Prostate gland (tissue), 2 donors: ENCODE measurements at regions not wholly inside any gene's neighbourhood (a gene's known extent, or its start where the extent isn't known, plus 50 kb on each side); places are given as distances from the start of the nearest gene placed in this dataset.

Source experiments
- POLR2A ChIP-seq: fragments of 450-650 bp; IDR thresholded peaks from one replicate; pipeline ENCODE4 v1.6.1; 2016; ENCODE audit warnings: antibody characterized with exemption, mild to moderate bottlenecking
- POLR2AphosphoS5 ChIP-seq: sonication (generic); formaldehyde crosslinking; IDR thresholded peaks from one replicate; pipeline ENCODE4 v1.6.1; 2017; ENCODE audit warnings: antibody characterized with exemption
- TF ChIP-seq, protein P1 (sequence below), 4 experiments: fragments of 200-600 bp in 2 of 4; fragments of 450-650 bp in 2 of 4; sonication (generic) in 2 of 4; IDR thresholded peaks; 1 replicate in 3 of 4; 2 replicates in 1 of 4; pipeline ENCODE4 v1.5.1; 2016 to 2019; ENCODE audit warnings: antibody characterized with exemption in 4 of 4, mild to moderate bottlenecking in 2 of 4, moderate library complexity in 2 of 4

DNA sequence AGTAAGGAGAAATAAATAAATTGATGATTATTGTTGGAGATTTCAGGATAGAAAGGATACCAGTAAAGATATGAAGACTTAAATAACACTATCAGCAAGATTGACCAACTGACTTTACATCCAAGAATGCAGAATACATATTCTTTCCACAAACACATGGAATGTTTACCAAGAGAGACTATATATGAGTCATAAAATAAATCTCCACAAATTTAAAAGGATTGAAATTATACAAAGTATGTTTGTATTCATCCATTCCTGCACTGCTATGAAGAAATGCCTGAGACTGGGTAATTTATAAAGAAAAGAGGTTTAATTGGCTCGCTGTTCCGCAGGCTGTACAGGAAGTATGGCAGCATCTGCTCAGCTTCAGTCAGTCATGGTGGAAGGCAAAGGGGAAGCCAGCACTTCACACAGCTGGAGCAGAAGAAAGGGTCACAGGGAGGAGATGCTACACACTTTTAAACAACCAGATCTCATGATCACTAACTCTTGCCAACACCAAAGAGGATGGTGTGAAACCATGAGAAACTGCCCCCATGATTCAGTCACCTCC is 56.7 kb upstream of the TNFRSF21 start:
- TF ChIP-seq, protein P1, sequence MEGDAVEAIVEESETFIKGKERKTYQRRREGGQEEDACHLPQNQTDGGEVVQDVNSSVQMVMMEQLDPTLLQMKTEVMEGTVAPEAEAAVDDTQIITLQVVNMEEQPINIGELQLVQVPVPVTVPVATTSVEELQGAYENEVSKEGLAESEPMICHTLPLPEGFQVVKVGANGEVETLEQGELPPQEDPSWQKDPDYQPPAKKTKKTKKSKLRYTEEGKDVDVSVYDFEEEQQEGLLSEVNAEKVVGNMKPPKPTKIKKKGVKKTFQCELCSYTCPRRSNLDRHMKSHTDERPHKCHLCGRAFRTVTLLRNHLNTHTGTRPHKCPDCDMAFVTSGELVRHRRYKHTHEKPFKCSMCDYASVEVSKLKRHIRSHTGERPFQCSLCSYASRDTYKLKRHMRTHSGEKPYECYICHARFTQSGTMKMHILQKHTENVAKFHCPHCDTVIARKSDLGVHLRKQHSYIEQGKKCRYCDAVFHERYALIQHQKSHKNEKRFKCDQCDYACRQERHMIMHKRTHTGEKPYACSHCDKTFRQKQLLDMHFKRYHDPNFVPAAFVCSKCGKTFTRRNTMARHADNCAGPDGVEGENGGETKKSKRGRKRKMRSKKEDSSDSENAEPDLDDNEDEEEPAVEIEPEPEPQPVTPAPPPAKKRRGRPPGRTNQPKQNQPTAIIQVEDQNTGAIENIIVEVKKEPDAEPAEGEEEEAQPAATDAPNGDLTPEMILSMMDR (IDR thresholded peaks at IDR 0.05): no peak
- TF ChIP-seq POLR2A: no peak
- TF ChIP-seq POLR2AphosphoS5: no peak
